Transverse colon (tissue), 4 donors: ENCODE measurements at regions not wholly inside any gene's neighbourhood (a gene's known extent, or its start where the extent isn't known, plus 50 kb on each side); places are given as distances from the start of the nearest gene placed in this dataset.

Experiments used
- CTCF ChIP-seq, 5 experiments: fragments of 200-600 bp in 3 of 5; fragments of 450-650 bp in 2 of 5; sonication (generic) in 3 of 5; IDR thresholded peaks; 1 replicate in 2 of 5; 2 replicates in 3 of 5; pipeline ENCODE4 v1.5.1; 2016 to 2017; ENCODE audit warnings: antibody characterized with exemption in 5 of 5, inconsistent platforms in 3 of 5, mild to moderate bottlenecking in 2 of 5, moderate library complexity in 1 of 5
- POLR2AphosphoS5 ChIP-seq, 3 donors: sonication (generic); formaldehyde crosslinking; IDR thresholded peaks; one replicate each; pipeline ENCODE4 v1.6.1; 2016; ENCODE audit warnings: antibody characterized with exemption in 3 of 3

GRCh38 chr6:40054602-40055001 is 120.3 kb upstream of the MOCS1 start:
- TF ChIP-seq POLR2AphosphoS5 (IDR thresholded peaks at IDR 0.05) (no peak), CTCF (IDR thresholded peaks at IDR 0.05) (no peak)
